IPS DF 4.7 (cell line): ENCODE measurements at regions not wholly inside any gene's neighbourhood (a gene's known extent, or its start where the extent isn't known, plus 50 kb on each side); places are given as distances from the start of the nearest gene placed in this dataset.

Experiments
- DNase-seq: peaks from one replicate; pipeline ENCODE4 v3.0.0-alpha.2; 2013; ENCODE audit warnings: low spot score; ENCODE audit errors: extremely low read depth

- no peak for DNase-seq
Measured at GRCh38 chr15:31552482-31553099, 226.0 kb downstream of the KLF13 start.

GRCh38 chr15:31554261-31554660 is 227.6 kb downstream of the KLF13 start:
- DNase-seq = no peak

- no peak for DNase-seq
Measured at GRCh38 chr15:31555022-31555421, 228.4 kb downstream of the KLF13 start.

- no peak for DNase-seq
Measured at GRCh38 chr15:31556494-31557150, 230.0 kb downstream of the KLF13 start.

- no peak for DNase-seq
Measured at GRCh38 chr15:31557899-31558298, 231.3 kb downstream of the KLF13 start.

GRCh38 chr15:31558840-31559239 is 232.2 kb downstream of the KLF13 start:
- DNase-seq = no peak

GRCh38 chr15:31559786-31560185 is 233.2 kb downstream of the KLF13 start:
- DNase-seq = no peak

GRCh38 chr15:31560643-31561042 is 234.0 kb downstream of the KLF13 start:
- DNase-seq = no peak

GRCh38 chr15:31561156-31561555 is 234.5 kb downstream of the KLF13 start:
- no peak for DNase-seq

- no peak for DNase-seq
Measured at GRCh38 chr15:31563001-31563400, 236.4 kb downstream of the KLF13 start.

- no peak for DNase-seq
Measured at GRCh38 chr15:31563421-31563820, 236.8 kb downstream of the KLF13 start.

GRCh38 chr15:31567861-31568260 is 241.2 kb downstream of the KLF13 start:
- no peak for DNase-seq

- DNase-seq = no peak
Measured at GRCh38 chr15:31569836-31570235, 243.2 kb downstream of the KLF13 start.

GRCh38 chr15:31570591-31570990 is 244.0 kb downstream of the KLF13 start:
- DNase-seq = no peak

GRCh38 chr15:31571676-31572075 is 245.0 kb downstream of the KLF13 start:
- no peak for DNase-seq

- no peak for DNase-seq
Measured at GRCh38 chr15:31573759-31574158, 247.1 kb downstream of the KLF13 start.

GRCh38 chr15:31574766-31575165 is 248.1 kb downstream of the KLF13 start:
- no peak for DNase-seq

- DNase-seq = no peak
Measured at GRCh38 chr15:31577108-31577507, 250.5 kb downstream of the KLF13 start.

- no peak for DNase-seq
Measured at GRCh38 chr15:31579282-31579681, 252.6 kb downstream of the KLF13 start.

- no peak for DNase-seq
Measured at GRCh38 chr15:31579976-31580375, 253.3 kb downstream of the KLF13 start.

GRCh38 chr15:31584195-31584594 is 257.6 kb downstream of the KLF13 start:
- DNase-seq = no peak

- DNase-seq = no peak
Measured at GRCh38 chr15:31585240-31585639, 258.6 kb downstream of the KLF13 start.

- no peak for DNase-seq
Measured at GRCh38 chr15:31586841-31587240, 260.2 kb downstream of the KLF13 start.
